H9 (cell line): ENCODE measurements at regions not wholly inside any gene's neighbourhood (a gene's known extent, or its start where the extent isn't known, plus 50 kb on each side); places are given as distances from the start of the nearest gene placed in this dataset.

Experiments
- DNase-seq: peaks from one replicate; pipeline ENCODE4 v3.0.0-alpha.2; 2017
- H2AFZ ChIP-seq: one replicate; pipeline ENCODE4 v1.6.1; 2013; ENCODE audit warnings: mild to moderate bottlenecking, low read length, control low read depth, moderate library complexity
- H2AK5ac ChIP-seq: 2 replicates; pipeline ENCODE4 v1.6.1; 2013; ENCODE audit warnings: low read length, control low read depth, mixed read lengths; ENCODE audit not compliant: insufficient read length
- H2BK120ac ChIP-seq: one replicate; pipeline ENCODE4 v1.6.1; 2013; ENCODE audit warnings: low read depth, mild to moderate bottlenecking, low read length, control low read depth, inconsistent platforms; ENCODE audit not compliant: poor library complexity, severe bottlenecking
- H2BK12ac ChIP-seq: 2 replicates; pipeline ENCODE4 v1.6.1; 2013; ENCODE audit warnings: low read length, control low read depth, mixed read lengths, low read depth; ENCODE audit not compliant: insufficient read length
- H2BK15ac ChIP-seq: 2 replicates; pipeline ENCODE4 v1.6.1; 2013; ENCODE audit warnings: low read depth, low read length, control low read depth
- H2BK20ac ChIP-seq: one replicate; pipeline ENCODE4 v1.6.1; 2013; ENCODE audit warnings: low read depth, mild to moderate bottlenecking, low read length, control low read depth, inconsistent platforms; ENCODE audit not compliant: poor library complexity, severe bottlenecking
- H2BK5ac ChIP-seq: 2 replicates; pipeline ENCODE4 v1.6.1; 2013; ENCODE audit warnings: low read length, control low read depth, mixed read lengths; ENCODE audit not compliant: insufficient read length
- H3K14ac ChIP-seq: 2 replicates; pipeline ENCODE4 v1.6.1; 2013; ENCODE audit warnings: low read length, control low read depth; ENCODE audit not compliant: insufficient read depth
- H3K18ac ChIP-seq: 2 replicates; pipeline ENCODE4 v1.6.1; 2013; ENCODE audit warnings: low read depth, mild to moderate bottlenecking, mixed read lengths, low read length, control low read depth; ENCODE audit not compliant: insufficient read length
- H3K23ac ChIP-seq: 2 replicates; pipeline ENCODE4 v1.6.1; 2013; ENCODE audit warnings: low read length, control low read depth, mixed read lengths, low read depth; ENCODE audit not compliant: insufficient read length
- H3K23me2 ChIP-seq: 2 replicates; pipeline ENCODE4 v1.6.1; 2013; ENCODE audit warnings: low read depth, mild to moderate bottlenecking, mixed read lengths, low read length, control low read depth; ENCODE audit not compliant: insufficient read length, poor library complexity, severe bottlenecking
- H3K27ac ChIP-seq: 2 replicates; pipeline ENCODE4 v1.5.1; 2013; ENCODE audit warnings: low read length, control low read depth, mixed read lengths, low read depth; ENCODE audit not compliant: insufficient read length
- H3K27me3 ChIP-seq: 2 replicates; pipeline ENCODE4 v1.6.1; 2013; ENCODE audit warnings: low read length, control low read depth, inconsistent platforms; ENCODE audit not compliant: insufficient read depth
- H3K4ac ChIP-seq: 2 replicates; pipeline ENCODE4 v1.6.1; 2013; ENCODE audit warnings: low read depth, mild to moderate bottlenecking, control low read depth, inconsistent platforms, low read length, moderate library complexity
- H3K4me1 ChIP-seq: 2 replicates; pipeline ENCODE4 v1.6.1; 2013; ENCODE audit warnings: low read length, control low read depth, inconsistent platforms; ENCODE audit not compliant: insufficient read depth
- H3K4me2 ChIP-seq: 2 replicates; pipeline ENCODE4 v1.6.1; 2013; ENCODE audit warnings: low read length, control low read depth, mixed read lengths; ENCODE audit not compliant: insufficient read length, insufficient read depth
- H3K56ac ChIP-seq: 2 replicates; pipeline ENCODE4 v1.6.1; 2013; ENCODE audit warnings: low read depth, mild to moderate bottlenecking, mixed read lengths, low read length, control low read depth; ENCODE audit not compliant: insufficient read length
- H3K79me1 ChIP-seq: 2 replicates; pipeline ENCODE4 v1.6.1; 2013; ENCODE audit warnings: low read depth, mild to moderate bottlenecking, moderate library complexity, low read length, control low read depth, inconsistent platforms; ENCODE audit not compliant: insufficient read depth, poor library complexity, severe bottlenecking
- H3K79me2 ChIP-seq: 2 replicates; pipeline ENCODE4 v1.6.1; 2013; ENCODE audit warnings: low read length, control low read depth, inconsistent platforms; ENCODE audit not compliant: insufficient read depth
- H3K9ac ChIP-seq: 2 replicates; pipeline ENCODE4 v1.6.1; 2013; ENCODE audit warnings: low read length, control low read depth, mixed read lengths; ENCODE audit not compliant: insufficient read length; ENCODE audit errors: extremely low read depth
- H3K9me3 ChIP-seq: one replicate; pipeline ENCODE4 v1.6.1; 2013; ENCODE audit warnings: low read depth, low read length, inconsistent platforms; ENCODE audit not compliant: control insufficient read depth
- H3T11ph ChIP-seq: one replicate; pipeline ENCODE4 v1.6.1; 2013; ENCODE audit warnings: mild to moderate bottlenecking, low read length, control low read depth, inconsistent platforms
- H4K20me1 ChIP-seq: one replicate; pipeline ENCODE4 v1.6.1; 2013; ENCODE audit not compliant: control insufficient read depth, insufficient read length, insufficient read depth
- H4K5ac ChIP-seq: 2 replicates; pipeline ENCODE4 v1.6.1; 2013; ENCODE audit warnings: low read depth, mild to moderate bottlenecking, mixed read lengths, low read length, control low read depth; ENCODE audit not compliant: insufficient read length
- H4K8ac ChIP-seq: replicated peaks from 2 replicates; pipeline ENCODE4 v1.6.1; 2013; ENCODE audit warnings: low read length, control low read depth, mixed read lengths, low read depth; ENCODE audit not compliant: insufficient read length
- H4K91ac ChIP-seq: 2 replicates; pipeline ENCODE4 v1.6.1; 2013; ENCODE audit warnings: low read depth, mild to moderate bottlenecking, moderate library complexity, mixed read lengths, low read length, control low read depth; ENCODE audit not compliant: insufficient read length
- H3K27ac Mint-ChIP-seq, 3 experiments: 2 replicates in 2 of 3; 3 replicates in 1 of 3; pipeline ENCODE4 v1.8.0; 2020 to 2021; ENCODE audit warnings: mixed read lengths in 3 of 3, mild to moderate bottlenecking in 1 of 3, moderate library complexity in 1 of 3
- H3K27me3 Mint-ChIP-seq: 2 replicates; pipeline ENCODE4 v1.8.0; 2021; ENCODE audit warnings: low read depth, mild to moderate bottlenecking, moderate library complexity, mixed read lengths
- H3K36me3 Mint-ChIP-seq, 3 experiments: 2 replicates in 2 of 3; 3 replicates in 1 of 3; pipeline ENCODE4 v1.8.0; 2020 to 2021; ENCODE audit warnings: low read depth in 3 of 3, mixed read lengths in 3 of 3; ENCODE audit not compliant: insufficient read depth in 1 of 3
- H3K4me1 Mint-ChIP-seq, 2 experiments: 2 replicates each; pipeline ENCODE4 v1.8.0; 2020; ENCODE audit warnings: mixed read lengths in 2 of 2
- H3K4me3 Mint-ChIP-seq, 2 experiments: 2 replicates in 1 of 2; 3 replicates in 1 of 2; pipeline ENCODE4 v1.8.0; 2020 to 2021; ENCODE audit warnings: mild to moderate bottlenecking in 2 of 2, mixed read lengths in 2 of 2, moderate library complexity in 1 of 2
- H3K9me3 Mint-ChIP-seq, 2 experiments: 2 replicates in 1 of 2; 3 replicates in 1 of 2; pipeline ENCODE4 v1.8.0; 2020; ENCODE audit warnings: mild to moderate bottlenecking in 2 of 2, mixed read lengths in 2 of 2, moderate library complexity in 1 of 2
- TF ChIP-seq, protein P1 (sequence below): fragments of 200-600 bp; sonication (generic); conservative IDR thresholded peaks from 3 replicates; pipeline ENCODE4 v1.8.0; 2021; ENCODE audit warnings: antibody characterized with exemption, mild to moderate bottlenecking

DNA sequence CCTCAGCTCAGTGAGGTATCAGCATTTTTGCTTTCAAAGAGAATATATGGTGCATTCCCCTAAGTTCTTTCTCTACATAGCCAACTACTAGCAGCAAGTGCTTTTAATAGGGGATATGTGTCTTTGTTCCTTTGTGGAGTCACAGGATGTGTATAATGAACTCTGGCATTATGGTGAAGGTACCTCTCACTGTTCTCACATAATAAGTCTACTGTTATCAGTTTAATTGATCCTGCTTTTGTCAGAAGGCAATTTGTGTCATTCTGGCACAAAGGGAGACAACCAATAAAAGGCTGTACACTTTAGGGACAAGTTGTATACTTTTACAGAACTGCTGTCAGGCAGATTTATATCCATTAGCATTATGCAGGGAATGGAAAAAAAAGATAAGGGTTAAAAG, 531.4 kb upstream of the RIOK2 start:
- Histone ChIP-seq H3K18ac (no peak overlapping the region), H3T11ph (no peak overlapping the region), H4K91ac (no peak overlapping the region), H2AK5ac (no peak overlapping the region), H3K14ac (no peak overlapping the region), H3K27ac (no peak overlapping the region), H3K4ac (no peak overlapping the region), H4K20me1 (no peaks in the 10 kb centered on the region), H4K5ac (no peak overlapping the region), H4K8ac (no peak overlapping the region), H3K4me1 (no peaks in the 10 kb centered on the region), H2BK12ac (no peak overlapping the region), H2BK120ac (no peak overlapping the region), H3K56ac (no peak overlapping the region), H3K23ac (no peak overlapping the region), H2BK5ac (no peak overlapping the region), H3K79me1 (no peaks in the 10 kb centered on the region), H3K79me2 (no peaks in the 10 kb centered on the region), H3K4me2 (no peak overlapping the region), H3K23me2 (no peaks in the 10 kb centered on the region), H2AFZ (no peak overlapping the region), H3K9me3 (no peaks in the 10 kb centered on the region), H2BK20ac (no peak overlapping the region), H3K9ac (no peak overlapping the region), H3K27me3 (no peaks in the 10 kb centered on the region), H2BK15ac (no peak overlapping the region)
- no peaks in the 10 kb centered on the region for H3K36me3 Mint-ChIP-seq
- TF ChIP-seq, protein P1, sequence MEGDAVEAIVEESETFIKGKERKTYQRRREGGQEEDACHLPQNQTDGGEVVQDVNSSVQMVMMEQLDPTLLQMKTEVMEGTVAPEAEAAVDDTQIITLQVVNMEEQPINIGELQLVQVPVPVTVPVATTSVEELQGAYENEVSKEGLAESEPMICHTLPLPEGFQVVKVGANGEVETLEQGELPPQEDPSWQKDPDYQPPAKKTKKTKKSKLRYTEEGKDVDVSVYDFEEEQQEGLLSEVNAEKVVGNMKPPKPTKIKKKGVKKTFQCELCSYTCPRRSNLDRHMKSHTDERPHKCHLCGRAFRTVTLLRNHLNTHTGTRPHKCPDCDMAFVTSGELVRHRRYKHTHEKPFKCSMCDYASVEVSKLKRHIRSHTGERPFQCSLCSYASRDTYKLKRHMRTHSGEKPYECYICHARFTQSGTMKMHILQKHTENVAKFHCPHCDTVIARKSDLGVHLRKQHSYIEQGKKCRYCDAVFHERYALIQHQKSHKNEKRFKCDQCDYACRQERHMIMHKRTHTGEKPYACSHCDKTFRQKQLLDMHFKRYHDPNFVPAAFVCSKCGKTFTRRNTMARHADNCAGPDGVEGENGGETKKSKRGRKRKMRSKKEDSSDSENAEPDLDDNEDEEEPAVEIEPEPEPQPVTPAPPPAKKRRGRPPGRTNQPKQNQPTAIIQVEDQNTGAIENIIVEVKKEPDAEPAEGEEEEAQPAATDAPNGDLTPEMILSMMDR: no peak
- no peak for DNase-seq
- no peaks in the 10 kb centered on the region; a peak in 1 of 5 replicates for H3K9me3 Mint-ChIP-seq
- H3K4me3 Mint-ChIP-seq: no peak overlapping the region
- no peaks in the 10 kb centered on the region for H3K27me3 Mint-ChIP-seq
- no peak overlapping the region for H3K27ac Mint-ChIP-seq
- H3K4me1 Mint-ChIP-seq: no peaks in the 10 kb centered on the region
